CD14-positive monocyte (primary cell): ENCODE measurements at regions not wholly inside any gene's neighbourhood (a gene's known extent, or its start where the extent isn't known, plus 50 kb on each side); places are given as distances from the start of the nearest gene placed in this dataset.

ENCODE experiments used
- DNase-seq, 3 donors: peaks; one replicate each; pipeline ENCODE4 v3.0.0-alpha.2; 2011 to 2022
- H2AFZ ChIP-seq: 2 replicates; pipeline ENCODE4 v1.6.0; 2012; ENCODE audit warnings: mild to moderate bottlenecking, low read depth, low read length, inconsistent platforms; ENCODE audit not compliant: insufficient read depth, poor library complexity, severe bottlenecking
- H3K27ac ChIP-seq, 2 donors: 1 replicate in 1 of 2; 2 replicates in 1 of 2; pipeline ENCODE4 v1.5.1; 2012 to 2013; ENCODE audit warnings: low read length in 2 of 2, control low read depth in 1 of 2, inconsistent platforms in 1 of 2, low read depth in 1 of 2, mild to moderate bottlenecking in 1 of 2
- H3K27me3 ChIP-seq, 2 donors: one replicate each; pipeline versions ENCODE4 v1.6.0 to v1.6.1; 2011 to 2013; ENCODE audit warnings: low read length in 2 of 2; ENCODE audit not compliant: control insufficient read depth in 2 of 2, insufficient read depth in 2 of 2
- H3K36me3 ChIP-seq, 2 donors: replicated peaks in 1 of 2; 1 replicate in 1 of 2; 2 replicates in 1 of 2; pipeline versions ENCODE4 v1.5.1 to v1.6.1; 2012 to 2013; ENCODE audit warnings: low read length in 2 of 2, control low read depth in 1 of 2, inconsistent platforms in 1 of 2, mild to moderate bottlenecking in 1 of 2; ENCODE audit not compliant: insufficient read depth in 2 of 2, control insufficient read depth in 1 of 2
- H3K4me1 ChIP-seq, 2 donors: 1 replicate in 1 of 2; 2 replicates in 1 of 2; pipeline versions ENCODE4 v1.5.1 to v1.6.1; 2012 to 2013; ENCODE audit warnings: low read length in 2 of 2, control low read depth in 1 of 2, inconsistent platforms in 1 of 2, mild to moderate bottlenecking in 1 of 2, moderate library complexity in 1 of 2; ENCODE audit not compliant: insufficient read depth in 2 of 2, control insufficient read depth in 1 of 2
- H3K4me2 ChIP-seq: replicated peaks from 2 replicates; pipeline ENCODE3; 2012; ENCODE audit warnings: low read length, moderate library complexity, mild to moderate bottlenecking; ENCODE audit not compliant: poor library complexity, severe bottlenecking; ENCODE audit errors: extremely low read depth
- H3K4me3 ChIP-seq, 3 experiments: fragments of 200-600 bp in 1 of 3; sonication (generic) in 1 of 3; replicated peaks in 1 of 3; 1 replicate in 2 of 3; 2 replicates in 1 of 3; pipeline ENCODE4 v1.5.1; 2011 to 2013; ENCODE audit warnings: low read length in 3 of 3, mild to moderate bottlenecking in 3 of 3, control low read depth in 2 of 3, low read depth in 2 of 3, inconsistent platforms in 1 of 3, moderate library complexity in 1 of 3
- H3K79me2 ChIP-seq: 2 replicates; pipeline ENCODE4 v1.6.0; 2012; ENCODE audit warnings: mild to moderate bottlenecking, control low read depth, inconsistent platforms, low read length, moderate library complexity; ENCODE audit not compliant: insufficient read depth
- H3K9ac ChIP-seq: 2 replicates; pipeline ENCODE4 v1.6.0; 2017; ENCODE audit warnings: low read length, mild to moderate bottlenecking; ENCODE audit not compliant: insufficient read depth, poor library complexity, severe bottlenecking
- H3K9me3 ChIP-seq, 2 donors: replicated peaks in 1 of 2; 1 replicate in 1 of 2; 2 replicates in 1 of 2; pipeline versions ENCODE4 v1.5.1 to v1.6.1; 2012 to 2013; ENCODE audit warnings: low read length in 2 of 2, control low read depth in 1 of 2; ENCODE audit not compliant: control insufficient read depth in 1 of 2, insufficient read depth in 1 of 2
- H4K20me1 ChIP-seq: 2 replicates; pipeline ENCODE4 v1.6.0; 2012; ENCODE audit warnings: mild to moderate bottlenecking, low read length, control low read depth, moderate library complexity; ENCODE audit not compliant: insufficient read depth
- H3K27ac Mint-ChIP-seq, 7 donors: one replicate each; pipeline ENCODE4 v1.8.0; 2020; ENCODE audit warnings: mild to moderate bottlenecking in 7 of 7, mixed read lengths in 7 of 7, moderate library complexity in 6 of 7, inconsistent platforms in 2 of 7
- H3K27me3 Mint-ChIP-seq, 3 donors: one replicate each; pipeline ENCODE4 v1.8.0; 2021 to 2022; ENCODE audit warnings: low read depth in 3 of 3, mild to moderate bottlenecking in 3 of 3, mixed read lengths in 3 of 3, moderate library complexity in 3 of 3, inconsistent platforms in 1 of 3
- H3K36me3 Mint-ChIP-seq, 2 donors: one replicate each; pipeline ENCODE4 v1.8.0; 2020; ENCODE audit warnings: mixed read lengths in 2 of 2, inconsistent platforms in 1 of 2, mild to moderate bottlenecking in 1 of 2
- H3K4me1 Mint-ChIP-seq: one replicate; pipeline ENCODE4 v1.8.0; 2020; ENCODE audit warnings: mild to moderate bottlenecking, mixed read lengths
- H3K4me3 Mint-ChIP-seq, 2 donors: one replicate each; pipeline ENCODE4 v1.8.0; 2020; ENCODE audit warnings: mild to moderate bottlenecking in 2 of 2, mixed read lengths in 2 of 2, moderate library complexity in 1 of 2
- H3K9me3 Mint-ChIP-seq, 7 donors: one replicate each; pipeline ENCODE4 v1.8.0; 2020 to 2022; ENCODE audit warnings: mixed read lengths in 7 of 7, mild to moderate bottlenecking in 6 of 7, moderate library complexity in 6 of 7, inconsistent platforms in 2 of 7
- CTCF ChIP-seq: fragments of 200-600 bp; IDR thresholded peaks from one replicate; pipeline ENCODE4 v1.8.0; 2022; ENCODE audit warnings: antibody characterized with exemption, mild to moderate bottlenecking
- WGBS: methylation state at CpG from one replicate; pipeline ENCODE4 v1.1.5; 2013; ENCODE audit warnings: missing lambda C conversion rate; ENCODE audit not compliant: insufficient coverage; 5-methylcytosine and 5-hydroxymethylcytosine counted together
- intact Hi-C, 2 donors: fragments of 100-400 bp; cut with micrococcal nuclease; formaldehyde crosslinking; loops; one replicate each; pipeline versions ENCODE4 v1.15.0 to v1.15.1; 2023

GRCh38 chr2:173472112-173472511, 117.4 kb downstream of the CDCA7 start:
- Mint-ChIP-seq H3K4me3 (no peak overlapping the region), H3K27me3 (peaks cover 3 to 8% (median 6%) of the 10 kb centered on the region in 3 donors), H3K27ac (peak overlapping the region in 1 of 7 donors; percentile 28), H3K4me1 (no peaks in the 10 kb centered on the region), H3K9me3 (peaks cover 0 to 14% (median 7%) of the 10 kb centered on the region in 7 donors), H3K36me3 (no peaks in the 10 kb centered on the region)
- Histone ChIP-seq H3K27me3 (no peaks in the 10 kb centered on the region), H3K79me2 (no peaks in the 10 kb centered on the region), H3K9ac (no peak overlapping the region), H3K4me1 (no peaks in the 10 kb centered on the region), H3K4me3 (no peak overlapping the region), H2AFZ (no peak overlapping the region), H3K27ac (no peak overlapping the region), H4K20me1 (no peaks in the 10 kb centered on the region), H3K9me3 (peaks cover 0 to 4% of the 10 kb centered on the region in 2 donors), H3K36me3 (no peaks in the 10 kb centered on the region), H3K4me2 (no peak overlapping the region)
- no peak for DNase-seq
- no peak for TF ChIP-seq CTCF
- intact Hi-C loops: no loop called here
- no CpG with 5 or more reads among the region's 2 CpGs for WGBS

GRCh38 chr2:173483137-173483536, 128.5 kb downstream of the CDCA7 start:
- WGBS: 100% methylated on average over 1 of the region's 5 CpGs
- Histone ChIP-seq H2AFZ (no peak overlapping the region), H4K20me1 (no peaks in the 10 kb centered on the region), H3K27ac (no peak overlapping the region), H3K36me3 (no peaks in the 10 kb centered on the region), H3K4me3 (no peak overlapping the region), H3K27me3 (peaks cover 0 to 3% of the 10 kb centered on the region in 2 donors), H3K4me2 (no peak overlapping the region), H3K4me1 (no peaks in the 10 kb centered on the region), H3K9ac (no peak overlapping the region), H3K79me2 (no peaks in the 10 kb centered on the region), H3K9me3 (no peaks in the 10 kb centered on the region)
- no peaks in the 10 kb centered on the region for H3K4me1 Mint-ChIP-seq
- DNase-seq: no peak
- intact Hi-C loops: no loop called here
- H3K27ac Mint-ChIP-seq: no peak overlapping the region
- no peaks in the 10 kb centered on the region for H3K36me3 Mint-ChIP-seq
- peaks cover 0 to 2% (median 0%) of the 10 kb centered on the region in 7 donors for H3K9me3 Mint-ChIP-seq
- no peak for TF ChIP-seq CTCF
- no peak overlapping the region for H3K4me3 Mint-ChIP-seq
- peaks cover 0 to under 1% (median 0%) of the 10 kb centered on the region in 3 donors for H3K27me3 Mint-ChIP-seq
